ENCODE measurements at regions not wholly inside any gene's neighbourhood (a gene's known extent, or its start where the extent isn't known, plus 50 kb on each side); places are given as distances from the start of the nearest gene placed in this dataset.
A peak's percentile ranks its signal among the peaks of the same experiment; 100 is the strongest.

DNA sequence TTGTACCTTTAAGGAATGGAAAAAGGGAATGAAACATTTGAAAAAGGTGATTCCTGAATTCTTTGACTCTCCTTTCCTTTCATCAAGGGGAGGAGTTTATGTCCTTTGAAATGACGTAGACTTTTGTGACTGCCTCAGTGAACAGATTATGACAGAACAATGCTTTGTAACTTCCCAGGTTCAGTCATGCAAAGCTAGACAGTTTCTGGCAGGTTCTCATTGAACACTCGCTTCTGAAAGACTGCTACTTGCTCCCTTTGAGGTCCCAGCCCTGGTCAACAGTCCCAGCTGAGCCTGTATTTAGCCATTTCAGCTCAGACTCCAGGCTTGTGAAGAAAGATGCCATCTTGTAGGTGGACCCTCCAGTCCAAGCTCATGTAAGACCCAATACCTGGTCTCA is 1178.9 kb downstream of the BCL11B start:
- DNase-seq = no peak

DNA sequence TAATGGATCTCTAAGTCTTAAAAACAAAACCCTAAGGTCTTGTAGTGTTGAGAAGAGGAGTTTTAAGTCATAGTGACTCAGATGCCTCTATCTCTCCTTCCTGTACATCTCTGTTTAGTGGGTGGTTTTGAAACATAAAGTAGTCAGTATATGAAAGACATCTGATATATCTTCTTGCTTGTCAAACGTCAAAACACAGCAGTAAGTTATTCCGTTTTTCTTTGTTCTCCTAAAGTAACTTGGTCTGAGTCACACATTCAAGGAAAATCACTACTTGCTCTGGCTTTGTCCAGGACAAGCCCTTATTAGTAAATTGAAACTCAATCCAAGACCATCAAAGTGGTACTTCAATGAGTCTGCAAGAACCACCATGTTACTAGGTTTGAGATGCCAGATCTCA is 1172.5 kb downstream of the BCL11B start:
- no peak for DNase-seq

DNA sequence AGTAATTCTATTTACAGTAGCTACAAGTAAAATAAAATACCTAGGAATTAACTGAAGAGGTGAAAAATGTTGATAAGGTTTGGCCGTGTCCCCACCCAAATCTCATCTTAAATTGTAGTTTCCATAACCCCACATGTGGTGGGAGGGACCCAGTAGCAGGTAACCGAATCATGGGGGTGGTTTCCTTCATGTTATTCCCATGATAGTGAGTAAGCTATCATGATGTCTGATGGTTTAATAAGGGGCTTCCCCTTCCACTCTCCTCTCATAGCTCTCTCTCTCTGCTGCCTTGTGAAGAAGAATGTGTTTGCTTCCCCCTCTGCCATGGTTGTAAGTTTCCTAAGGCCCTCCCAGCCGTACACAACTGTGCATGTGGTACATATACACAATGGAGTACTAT is 1170.7 kb downstream of the BCL11B start:
- no peak for DNase-seq

DNA sequence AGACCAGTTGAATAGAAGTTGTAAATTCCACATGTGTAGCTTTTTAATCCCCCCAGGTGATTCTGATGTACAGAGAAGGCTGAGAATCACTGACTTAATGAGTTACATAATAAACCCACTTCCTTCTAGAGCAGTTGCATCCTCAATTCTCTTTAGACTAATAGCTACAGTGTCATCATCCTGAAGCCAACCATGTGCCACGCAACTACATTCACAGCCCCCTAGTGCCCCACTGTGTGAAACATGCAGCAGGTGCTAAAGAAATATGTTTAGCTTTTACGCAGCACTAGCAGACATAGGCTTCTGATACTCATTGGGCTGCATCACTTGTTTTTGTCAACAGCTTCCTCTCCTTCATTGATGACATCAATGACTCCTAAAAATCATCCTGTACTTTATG is 1168.3 kb downstream of the BCL11B start:
- no peak for DNase-seq

DNA sequence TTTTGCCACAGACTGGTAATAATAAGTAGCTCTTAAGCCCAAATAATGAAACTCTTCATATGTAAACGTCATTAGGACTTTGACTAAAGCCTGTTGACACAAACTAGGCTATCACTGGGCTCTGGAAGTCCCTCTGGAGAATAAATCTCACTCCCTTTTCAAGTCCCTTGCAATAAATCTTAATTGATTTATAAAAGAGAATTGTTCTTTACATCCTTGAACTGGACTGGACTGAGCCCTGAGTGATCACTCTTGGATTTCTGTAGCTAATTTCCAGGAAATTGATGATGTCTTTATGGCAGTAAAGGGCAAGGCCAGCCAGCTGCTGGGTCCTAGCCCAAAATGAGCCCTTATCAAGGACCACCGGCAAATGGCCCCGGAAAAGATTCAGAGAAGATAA is 1162.7 kb downstream of the BCL11B start:
- DNase-seq = no peak

DNA sequence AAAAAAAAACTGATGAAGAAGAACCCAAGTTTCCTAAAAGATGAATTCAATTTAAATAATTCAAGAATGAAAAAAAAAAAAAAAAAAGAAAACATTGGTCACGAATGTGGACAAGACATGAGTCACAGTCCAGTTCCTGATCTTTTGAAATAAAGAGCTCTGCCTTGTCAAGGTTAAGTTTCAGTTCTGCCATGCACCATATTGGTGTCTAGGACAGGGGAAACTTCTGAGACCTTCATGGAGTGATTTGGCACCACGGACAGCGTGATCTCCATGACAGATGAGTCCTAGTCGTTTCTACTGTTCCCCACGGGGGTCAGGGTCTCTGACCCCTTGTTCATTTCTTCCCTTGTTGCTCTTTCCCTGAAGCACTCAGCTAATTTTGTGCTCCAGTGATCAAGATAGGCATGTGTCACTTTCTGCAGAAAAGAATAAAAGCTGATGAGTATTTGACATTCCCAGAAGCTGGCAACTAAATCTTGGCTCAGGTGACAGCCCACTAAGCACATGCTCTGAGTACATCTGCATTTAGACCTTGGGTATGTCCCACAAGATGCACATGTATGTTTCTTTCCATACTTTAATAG is 1159.7 kb downstream of the BCL11B start:
- no peak for DNase-seq

DNA sequence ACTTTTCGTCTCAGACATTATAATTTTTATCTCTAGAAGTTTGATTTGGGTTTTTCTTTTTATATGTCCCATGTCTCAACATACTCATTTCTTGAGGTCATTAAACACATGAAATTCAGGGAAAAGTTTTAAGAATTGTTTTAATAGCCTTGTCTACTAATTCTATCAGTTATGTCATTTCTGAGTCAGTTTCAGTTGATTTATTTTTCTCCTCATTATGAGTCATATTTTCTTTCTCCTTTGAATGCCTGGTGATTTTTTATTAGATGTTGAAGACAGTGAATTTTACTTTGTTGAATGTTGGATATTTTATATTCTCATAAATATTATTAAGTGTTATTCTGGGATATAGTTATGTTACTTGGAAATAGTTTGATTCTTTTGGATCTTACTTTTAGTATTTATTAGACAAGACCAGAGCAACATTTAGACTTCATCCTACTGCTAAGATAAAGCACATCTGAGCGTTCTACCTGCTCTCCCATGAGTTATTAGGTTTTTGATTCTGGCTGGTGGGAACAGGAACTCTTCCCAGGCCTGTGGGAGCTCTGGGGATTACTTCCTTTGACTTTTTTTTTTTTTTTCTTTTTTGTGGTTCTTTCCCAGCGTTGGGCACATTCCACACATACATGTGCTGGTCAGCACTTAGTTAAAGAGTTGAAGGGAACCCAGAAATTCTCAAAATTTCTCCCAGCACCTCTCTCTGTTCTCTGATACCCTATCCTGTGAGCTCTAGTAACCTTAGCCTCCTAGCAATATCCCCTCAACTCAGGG is 1157.7 kb downstream of the BCL11B start:
- no peak for DNase-seq

DNA sequence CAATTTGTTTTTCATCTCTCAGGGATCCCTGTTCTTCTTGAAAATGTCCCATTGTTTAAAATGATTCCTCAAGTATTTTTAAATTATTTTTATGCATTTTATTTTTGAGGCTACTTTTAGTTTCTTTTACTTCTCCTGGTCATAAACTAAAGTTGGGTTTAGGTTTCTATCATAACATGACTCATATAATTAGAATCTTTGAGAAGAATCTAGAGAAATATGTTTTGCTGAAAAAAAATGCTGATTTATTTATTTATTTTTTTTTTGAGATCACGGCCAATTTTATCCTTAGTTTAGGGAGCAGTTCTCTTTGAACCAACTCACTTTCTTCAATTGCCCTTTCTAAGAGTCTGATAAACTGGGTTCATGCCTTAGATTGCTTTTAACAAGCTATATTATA is 1157.1 kb downstream of the BCL11B start:
- DNase-seq = no peak

DNA sequence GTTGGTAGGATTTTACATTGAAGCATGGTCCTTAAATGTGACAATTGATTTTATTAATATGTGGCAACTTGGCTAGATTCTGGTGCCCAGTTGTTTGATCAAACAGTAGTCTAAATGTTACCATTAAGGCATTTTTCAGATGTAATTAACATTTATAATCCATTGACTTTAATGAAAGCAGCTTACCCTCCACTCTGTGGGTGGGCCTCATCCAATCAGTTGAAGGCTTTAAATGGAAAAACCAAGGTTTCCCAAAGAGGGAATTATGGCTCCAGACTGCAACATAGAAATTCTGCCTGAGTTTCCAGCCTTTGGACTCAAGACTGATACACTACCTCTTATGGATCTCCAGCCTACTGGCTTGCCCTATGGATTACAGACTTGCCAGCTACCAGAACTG is 1153.2 kb downstream of the BCL11B start:
- no peak for DNase-seq

DNA sequence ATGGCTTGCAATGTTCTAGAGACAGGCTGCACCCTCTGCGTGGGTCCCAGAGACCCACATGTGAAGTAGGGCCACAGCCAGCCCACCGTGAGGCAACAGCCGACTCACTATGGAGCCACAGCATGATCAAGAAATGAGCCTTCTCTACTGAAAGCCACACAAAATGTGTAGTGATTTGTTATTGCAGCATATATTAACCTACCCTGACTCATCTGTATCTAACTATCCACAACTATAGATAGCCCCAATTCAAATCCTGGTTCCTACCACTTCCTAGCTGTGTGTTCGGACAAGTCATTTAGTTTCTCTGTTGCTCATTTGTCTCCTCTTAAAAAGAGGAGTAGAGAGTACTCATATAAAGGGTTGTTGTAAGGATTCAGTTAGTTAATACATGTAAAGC is 1152.3 kb downstream of the BCL11B start:
- no peak for DNase-seq

DNA sequence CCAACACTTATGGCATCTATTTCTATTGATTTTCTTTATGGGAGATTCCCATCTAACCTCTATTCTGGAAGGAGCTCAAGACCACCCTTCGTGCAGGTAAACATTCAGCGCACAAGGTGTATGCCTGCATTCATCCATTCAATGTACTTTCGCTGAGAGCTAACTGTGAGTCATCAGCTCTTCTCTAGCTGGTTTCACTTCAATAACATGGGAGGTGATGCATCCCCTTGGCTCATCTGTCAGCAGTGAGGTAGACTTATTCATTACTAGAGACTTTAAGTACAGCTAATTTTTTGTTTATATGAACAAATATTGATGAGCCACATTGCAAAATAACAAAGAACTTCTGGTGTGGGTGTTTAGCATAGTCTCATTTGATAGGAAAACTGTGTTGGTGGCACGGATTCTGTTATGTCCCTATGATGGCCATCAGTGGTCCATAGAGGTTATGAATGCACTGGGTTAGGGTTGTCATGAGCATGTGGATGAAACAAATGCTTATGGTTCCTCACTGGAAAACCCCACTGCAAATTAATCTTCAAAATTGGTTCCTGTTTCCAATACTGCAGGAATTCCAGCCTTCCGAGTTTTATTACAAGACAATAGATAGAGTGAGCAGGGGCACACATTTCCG is 1151.0 kb downstream of the BCL11B start:
- DNase-seq = no peak

DNA sequence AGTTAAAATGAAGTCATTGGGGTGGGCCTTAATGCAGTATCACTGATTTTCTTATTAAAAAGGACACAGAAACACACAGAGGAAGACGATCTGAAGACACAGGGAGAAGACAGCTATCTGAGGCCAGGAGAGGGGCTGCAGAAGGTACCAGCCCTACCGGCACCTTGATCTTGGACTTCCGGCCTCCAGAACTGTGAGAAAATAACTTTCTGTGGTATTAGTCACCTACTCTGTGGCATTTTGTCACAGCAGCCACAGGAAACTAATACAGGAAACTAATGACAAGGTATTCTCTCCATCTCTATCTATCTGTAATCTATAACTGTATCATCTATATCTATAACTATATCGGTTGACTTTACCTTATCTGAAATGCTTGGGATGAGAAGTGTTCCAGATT is 1149.5 kb downstream of the BCL11B start:
- DNase-seq = no peak

DNA sequence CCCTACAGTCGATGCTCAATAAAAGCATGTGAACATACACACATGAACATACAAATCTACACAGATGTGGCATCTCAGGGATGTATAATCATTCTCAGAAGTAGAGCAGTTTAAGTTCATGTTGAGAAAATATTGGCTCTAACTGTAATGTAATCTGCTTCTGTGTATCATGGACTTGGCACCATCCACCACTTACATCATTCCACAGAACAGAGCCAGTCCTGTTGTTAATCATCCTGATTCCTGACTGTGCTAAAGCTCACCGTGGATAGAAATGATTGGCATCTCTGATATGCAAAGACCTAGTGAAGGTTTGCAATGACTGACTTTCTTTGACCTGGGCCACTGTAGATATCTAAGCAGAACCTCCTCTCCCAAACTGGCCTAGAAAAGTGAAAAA is 1141.3 kb downstream of the BCL11B start:
- DNase-seq = no peak

DNA sequence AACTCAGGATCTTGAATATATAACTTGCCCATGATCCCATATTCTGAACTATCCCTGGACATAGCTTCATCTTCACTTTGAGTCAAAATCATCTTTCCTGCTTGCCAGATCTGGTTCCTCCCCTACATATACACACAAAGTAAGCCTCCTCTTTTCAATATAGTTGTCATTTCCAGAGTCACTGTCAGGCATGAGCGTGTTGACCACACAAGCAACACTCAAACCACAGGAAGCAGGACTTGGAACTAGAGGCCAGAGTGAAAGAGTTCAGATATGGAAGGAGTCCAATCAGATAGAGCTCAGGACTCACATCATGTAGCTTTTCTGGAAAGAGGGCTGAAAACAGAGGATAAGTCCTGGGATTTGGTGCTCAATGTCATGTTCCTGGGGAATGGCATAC is 1140.6 kb downstream of the BCL11B start:
- DNase-seq = no peak

DNA sequence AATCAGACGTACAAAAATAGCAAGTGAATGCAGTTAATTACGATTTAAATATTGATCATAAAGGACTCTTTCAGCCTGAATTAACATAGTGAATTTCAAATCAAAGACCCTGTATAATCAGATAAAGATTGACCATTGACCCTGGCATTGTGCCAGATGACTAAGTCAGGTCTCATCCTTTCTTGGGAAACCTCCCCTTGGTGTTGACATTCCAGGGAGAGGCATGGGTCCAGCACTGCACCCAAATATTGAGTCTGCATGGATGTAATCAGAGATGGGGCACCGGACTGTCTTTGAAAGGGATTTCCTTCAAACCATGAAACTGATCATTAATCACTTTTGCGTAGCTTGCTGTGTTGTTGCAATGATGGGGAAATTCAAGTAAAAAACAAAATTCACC is 1138.2 kb downstream of the BCL11B start:
- DNase-seq = no peak

DNA sequence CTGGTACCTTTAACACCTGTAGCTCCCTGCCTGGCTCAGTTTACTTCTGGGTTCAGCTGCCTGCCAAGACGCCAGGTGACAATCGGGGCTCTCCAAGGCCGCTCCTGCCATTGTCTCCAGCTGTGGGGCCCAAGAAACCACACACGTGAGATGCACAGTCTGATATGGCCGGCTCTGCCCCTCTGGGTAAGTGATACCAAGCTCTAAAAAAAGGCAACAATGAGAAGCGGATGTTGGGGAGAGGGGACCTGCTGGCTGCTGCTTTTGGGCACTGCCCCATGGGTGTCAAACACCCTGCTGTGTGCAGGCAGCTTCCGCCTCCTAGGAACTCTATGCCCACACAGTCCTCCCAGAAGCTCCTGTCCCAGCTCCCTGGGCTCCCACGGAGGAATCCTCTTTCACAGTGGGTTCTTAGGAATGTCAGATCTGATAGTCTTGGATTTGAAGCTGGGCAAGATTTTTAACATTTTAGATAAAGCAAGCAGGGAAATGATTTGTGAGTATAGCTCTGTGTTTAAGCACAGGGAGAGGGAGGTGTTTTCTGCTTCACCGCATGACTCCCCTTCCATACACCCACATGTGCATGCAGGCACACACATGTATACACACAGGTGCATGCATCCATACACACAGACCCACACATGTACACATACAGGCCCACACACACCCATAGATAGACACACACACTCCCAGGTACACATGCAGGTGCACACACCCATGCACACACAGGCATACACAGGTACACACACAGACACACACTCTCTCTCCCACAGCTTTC is 1135.8 kb downstream of the BCL11B start:
- peak; percentile 67 for DNase-seq

DNA sequence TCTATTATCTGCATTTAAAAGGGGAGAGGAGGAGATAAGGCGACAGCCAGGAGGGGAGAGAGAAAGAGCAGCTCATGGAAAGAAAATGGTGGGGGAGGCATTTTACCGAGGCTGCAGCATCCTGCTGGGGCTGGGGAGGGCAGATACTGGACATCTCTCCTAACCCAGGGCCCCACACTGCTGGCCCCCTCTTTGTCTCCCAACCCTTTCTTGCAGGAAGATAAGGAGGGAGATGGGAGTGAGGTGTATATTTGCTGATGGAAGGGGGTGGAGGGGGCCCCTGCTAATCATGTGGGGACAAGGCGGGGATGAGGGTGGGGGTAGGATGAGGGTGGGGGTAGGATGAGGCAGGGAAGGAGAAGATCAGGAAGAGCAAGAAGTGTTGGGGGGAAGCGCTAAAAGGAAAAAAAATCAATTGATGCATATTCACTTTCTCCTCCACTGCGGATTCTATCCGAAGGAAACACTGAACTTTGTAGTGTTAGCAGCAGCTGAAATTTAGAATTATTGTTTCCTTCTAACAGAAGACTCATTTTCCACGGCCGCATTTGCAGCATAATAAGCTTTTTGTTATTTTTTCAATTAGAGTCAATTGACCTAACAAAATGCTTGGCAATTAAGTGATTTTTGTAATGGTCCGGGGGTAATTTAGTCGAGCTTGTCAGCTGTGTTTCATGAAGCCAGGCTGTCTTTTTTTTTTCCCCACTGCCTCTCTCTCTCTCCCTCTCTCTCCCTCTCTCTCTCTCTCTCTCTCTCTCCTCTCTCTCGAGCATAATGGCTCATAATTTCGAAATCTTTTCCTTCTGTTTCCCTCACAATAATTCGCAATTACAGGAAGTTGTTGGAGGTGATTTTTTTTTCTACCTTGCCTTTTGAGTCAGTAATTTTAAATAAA is 1134.6 kb downstream of the BCL11B start:
- no peak for DNase-seq

DNA sequence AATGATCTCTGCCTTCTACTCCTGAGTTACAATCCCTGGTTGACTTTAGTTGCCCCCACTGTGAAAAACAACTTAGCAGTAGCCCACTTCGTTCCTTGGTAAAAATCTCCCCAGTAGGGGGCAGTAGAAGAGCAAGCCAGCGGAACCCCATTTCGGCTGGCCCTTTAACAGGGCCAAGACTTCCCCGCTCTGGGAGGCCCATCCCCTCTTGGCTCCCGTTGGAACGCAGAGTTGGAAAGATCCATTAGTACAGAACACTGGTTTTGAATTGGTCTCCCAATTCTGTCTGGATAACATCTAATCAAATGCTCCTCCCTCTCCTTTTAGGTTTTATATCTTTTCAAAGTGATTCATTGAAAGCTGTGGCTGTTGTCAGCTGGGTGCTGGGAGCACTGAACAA is 1133.3 kb downstream of the BCL11B start:
- peak; percentile 77 for DNase-seq

DNA sequence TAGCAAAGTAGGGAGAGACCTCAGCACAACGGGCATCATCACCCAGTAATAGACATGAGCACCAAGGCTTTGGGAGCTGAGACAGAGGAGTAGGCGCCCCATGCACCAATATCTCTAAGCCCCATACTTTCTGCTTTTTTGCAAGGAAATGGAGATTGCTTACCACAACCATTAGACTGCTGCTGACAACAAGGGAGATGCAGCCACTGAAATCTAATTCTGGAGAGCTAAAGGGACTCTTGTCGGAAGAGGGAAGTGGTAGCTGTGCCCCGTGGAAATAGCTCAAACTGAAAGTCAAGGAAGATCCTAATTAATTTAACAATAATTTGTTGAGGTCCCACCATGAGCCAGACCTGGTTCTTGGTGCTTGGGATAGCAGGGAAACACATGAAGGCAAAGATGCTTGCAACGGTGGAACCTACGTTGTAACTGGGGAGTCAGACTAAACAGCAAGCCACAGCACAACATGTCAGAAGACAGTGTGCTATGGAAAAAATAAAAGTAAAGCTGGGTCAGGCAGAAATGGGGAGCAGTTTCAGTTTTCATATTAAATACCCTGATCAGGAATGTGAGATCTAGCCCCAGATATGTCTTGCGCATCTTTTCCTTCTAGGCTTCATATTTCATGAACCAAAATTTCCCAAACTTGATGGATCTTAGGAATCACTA is 1131.0 kb downstream of the BCL11B start:
- DNase-seq = no peak

DNA sequence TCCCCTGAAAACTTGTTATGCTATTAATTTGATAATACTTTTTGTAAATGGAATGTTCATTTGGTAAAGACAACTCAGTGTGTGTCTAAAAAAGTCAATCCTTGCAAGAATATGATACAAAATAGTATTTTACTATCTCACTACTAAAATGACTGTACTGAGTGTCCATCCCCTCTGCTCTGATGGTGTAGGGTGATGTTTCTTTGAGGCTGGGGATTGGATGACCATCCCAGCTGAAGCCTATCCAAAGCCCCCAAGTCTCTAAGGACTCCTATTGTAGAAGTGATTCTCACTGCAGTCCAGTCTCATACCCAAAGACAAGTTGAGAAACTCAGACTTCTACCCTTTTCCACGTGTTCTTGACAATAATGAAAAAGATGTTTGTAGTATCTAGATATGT is 1128.4 kb downstream of the BCL11B start:
- DNase-seq = no peak

DNA sequence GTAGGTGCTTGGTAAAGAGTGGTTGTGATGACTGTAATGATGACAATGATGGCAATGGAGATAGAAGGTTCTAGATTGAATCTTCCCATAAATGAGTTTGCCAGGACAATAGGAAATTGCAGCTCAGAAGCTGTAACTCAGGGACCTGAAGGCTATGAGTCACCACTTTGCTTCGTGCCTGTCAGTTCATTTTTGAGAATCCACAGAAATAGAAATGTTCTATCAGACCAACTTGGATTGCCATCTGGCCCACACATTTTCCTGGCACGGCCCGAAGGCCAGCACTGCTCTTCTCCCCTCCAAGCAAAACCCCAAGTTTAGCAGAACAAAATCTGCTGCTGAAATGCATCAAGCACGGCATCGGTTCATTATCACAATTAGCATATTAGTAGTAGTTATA is 1127.0 kb downstream of the BCL11B start:
- DNase-seq = no peak

DNA sequence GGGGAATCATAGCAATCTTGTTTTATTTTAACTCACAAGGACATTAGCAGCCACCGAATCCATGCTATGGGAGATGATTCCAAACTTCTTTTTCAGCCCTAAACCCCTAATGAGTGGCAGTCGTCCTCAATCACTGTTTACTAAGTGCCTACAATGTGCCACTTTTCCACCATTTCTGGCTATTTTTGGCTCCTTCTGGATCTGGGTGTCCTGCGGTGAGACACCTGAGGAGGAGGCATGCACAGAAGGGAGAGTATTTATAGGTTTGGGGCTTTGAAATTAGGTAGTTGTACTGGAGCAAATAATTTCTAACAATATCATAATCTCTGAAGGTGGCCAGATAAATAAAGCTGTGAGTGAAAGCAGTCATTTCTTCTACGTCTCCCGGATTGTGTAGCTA is 1125.6 kb downstream of the BCL11B start:
- no peak for DNase-seq

All from NCI-H2107 (cell line).